ENCODE measurements at regions not wholly inside any gene's neighbourhood (a gene's known extent, or its start where the extent isn't known, plus 50 kb on each side); places are given as distances from the start of the nearest gene placed in this dataset.

- no peak overlapping the region for H3K4me3 ChIP-seq (replicated peaks in 1 of 3; ENCODE audit: insufficient read depth in 1 of 3, low read depth in 1 of 3, low read length in 3 of 3)
- DNase-seq (ENCODE audit: low read depth, low spot score) (no peak), FAIRE-seq (no peak)
- no peaks in the 10 kb centered on the region for H3K27me3 ChIP-seq (ENCODE audit: control insufficient read depth in 2 of 2, insufficient read depth in 2 of 2, low read length in 2 of 2)
- CTCF ChIA-PET: no interaction called here
- H3K9me1 ChIP-seq (replicated peaks; ENCODE audit: control insufficient read depth, extremely low read depth, insufficient read depth, low read length): no peaks in the 10 kb centered on the region
- H3K4me1 ChIP-seq (ENCODE audit: control insufficient read depth, extremely low read depth, insufficient read depth, low read length): no peaks in the 10 kb centered on the region
- no peak overlapping the region for H3K27ac ChIP-seq (ENCODE audit: insufficient read depth, low read depth, low read length)
- H2AFZ ChIP-seq (ENCODE audit: low read depth, low read length): no peak overlapping the region
- dilution Hi-C loops (cut with MboI; ENCODE audit: extremely low pct_ligation_motif_present, low sequenced_read_pairs) (no loop called here), intact Hi-C loops (cut with micrococcal nuclease) (no loop called here)
- peaks cover 2% of the 10 kb centered on the region for H3K9me3 ChIP-seq (replicated peaks; ENCODE audit: control insufficient read depth, insufficient read depth, low read length)
- no peak overlapping the region for H3K4me2 ChIP-seq (ENCODE audit: insufficient read depth, low read length)
- POLR2A ChIA-PET: no interaction called here
- TF ChIP-seq MYC (IDR thresholded peaks at IDR 0.05; ENCODE audit: low read depth, low read length) (no peak), CTCF (IDR thresholded peaks at IDR 0.05; ENCODE audit: extremely low read depth in 1 of 2, insufficient read depth in 1 of 2, low read depth in 1 of 2, low read length in 2 of 2) (no peak), GATA2 (IDR thresholded peaks at IDR 0.05; ENCODE audit: insufficient read depth, insufficient read length, low read depth, low read length) (no peak), POLR2A (IDR thresholded peaks at IDR 0.05; ENCODE audit: low read depth, low read length) (no peak), POLR2AphosphoS5 (IDR thresholded peaks at IDR 0.05; ENCODE audit: insufficient read depth, low read depth, low read length) (no peak), JUN (IDR thresholded peaks at IDR 0.05; ENCODE audit: borderline replicate concordance, insufficient read depth, insufficient read length, low read depth) (no peak), FOS (IDR thresholded peaks at IDR 0.05; ENCODE audit: borderline replicate concordance, insufficient read depth, low read length) (no peak), MAX (IDR thresholded peaks at IDR 0.05; ENCODE audit: insufficient read depth, insufficient read length) (no peak), EZH2 (IDR thresholded peaks at IDR 0.05; ENCODE audit: borderline replicate concordance, low read depth, low read length, severe bottlenecking) (no peak)
- BruUV-seq (replicated peaks): no TSS peak
- H3K9ac ChIP-seq (replicated peaks; ENCODE audit: extremely low read depth, insufficient read depth, low read length): no peak overlapping the region
- no peaks in the 10 kb centered on the region for H4K20me1 ChIP-seq (replicated peaks; ENCODE audit: control insufficient read depth, extremely low read depth, insufficient read depth, low read length)
- no peaks in the 10 kb centered on the region for H3K36me3 ChIP-seq (ENCODE audit: control insufficient read depth in 2 of 2, extremely low read depth in 1 of 2, insufficient read depth in 2 of 2, low read length in 2 of 2)
- H3K79me2 ChIP-seq (ENCODE audit: control insufficient read depth, insufficient read depth, low read length): no peaks in the 10 kb centered on the region
Measured at GRCh38 chr5:155619688-155620087, 606.1 kb downstream of the KIF4B start.

All from endothelial cell of umbilical vein (primary cell).